A549 (cell line): ENCODE measurements at regions not wholly inside any gene's neighbourhood (a gene's known extent, or its start where the extent isn't known, plus 50 kb on each side); places are given as distances from the start of the nearest gene placed in this dataset.

Source experiments
- CHD4 ChIP-seq: fragments of 200-600 bp; sonication (generic); IDR thresholded peaks from 2 replicates; pipeline ENCODE4 v1.6.1; 2016; ENCODE audit warnings: antibody characterized with exemption, mild to moderate bottlenecking, borderline replicate concordance
- FOSB ChIP-seq: fragments of 250-450 bp; sonication (Bioruptor Pico); IDR thresholded peaks from 2 replicates; pipeline ENCODE4 v1.5.0; 2020; ENCODE audit warnings: mild to moderate bottlenecking, moderate library complexity
- HOXB13 ChIP-seq: fragments of 250-450 bp; sonication (Bioruptor Pico); IDR thresholded peaks from 2 replicates; pipeline ENCODE4 v1.5.0; 2020; ENCODE audit warnings: low read depth, mild to moderate bottlenecking, moderate library complexity
- JUN ChIP-seq, 2 experiments: fragments of >200 bp; sonication (Bioruptor Twin); formaldehyde crosslinking; IDR thresholded peaks; 2 replicates in 1 of 2; 3 replicates in 1 of 2; pipeline ENCODE4 v1.6.1; 2016 to 2017
- POLR2A ChIP-seq: IDR thresholded peaks from 2 replicates; pipeline ENCODE4 v1.6.1; 2012; ENCODE audit warnings: mild to moderate bottlenecking, low read length
- RAD21 ChIP-seq, 2 experiments: fragments of >200 bp in 1 of 2; sonication (Bioruptor Twin) in 1 of 2; formaldehyde crosslinking in 1 of 2; IDR thresholded peaks in 1 of 2; conservative IDR thresholded peaks in 1 of 2; 2 replicates in 1 of 2; 3 replicates in 1 of 2; pipeline ENCODE4 v1.6.1; 2012 to 2018; ENCODE audit warnings: inconsistent platforms in 1 of 2
- RCOR1 ChIP-seq: fragments of 150-350 bp; IDR thresholded peaks from 2 replicates; pipeline ENCODE4 v1.6.1; 2014; ENCODE audit warnings: antibody characterized with exemption, low read length, low read depth
- SMC3 ChIP-seq: fragments of >200 bp; sonication (Bioruptor Twin); formaldehyde crosslinking; IDR thresholded peaks from 3 replicates; pipeline ENCODE4 v1.6.1; 2018; ENCODE audit warnings: inconsistent platforms
- SREBF2 ChIP-seq: fragments of 450-650 bp; IDR thresholded peaks from 2 replicates; pipeline ENCODE4 v1.6.1; 2014; ENCODE audit warnings: mild to moderate bottlenecking, moderate library complexity
- TF ChIP-seq, protein P1 (sequence below): fragments of >200 bp; sonication (Bioruptor Twin); formaldehyde crosslinking; IDR thresholded peaks from 3 replicates; pipeline ENCODE4 v1.5.1; 2016
- TF ChIP-seq, protein P2 (sequence below): IDR thresholded peaks from 2 replicates; pipeline ENCODE4 v1.6.1; 2012
- TF ChIP-seq, protein P3 (sequence below): fragments of 200-600 bp; sonication (generic); IDR thresholded peaks from 2 replicates; pipeline ENCODE4 v1.6.1; 2016; ENCODE audit warnings: antibody characterized with exemption, mild to moderate bottlenecking, moderate library complexity

DNA sequence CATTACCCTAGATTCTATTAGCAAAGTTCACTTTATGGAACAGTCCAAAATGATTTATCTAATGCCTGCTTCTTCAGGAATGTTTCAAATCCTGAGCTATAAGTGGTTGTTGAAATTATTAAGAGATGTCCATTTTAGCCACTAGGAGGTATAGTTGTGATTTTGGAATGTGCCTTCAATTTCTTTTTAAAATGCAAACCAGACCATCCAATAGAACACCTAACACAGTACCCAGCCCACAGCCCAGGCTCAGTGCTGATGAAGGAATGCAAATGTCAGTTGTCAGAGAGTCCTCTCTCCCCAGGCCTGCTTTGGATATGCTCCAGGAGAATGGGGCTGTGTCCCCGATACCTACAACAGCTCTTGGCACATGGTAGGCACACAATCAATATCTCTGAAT, 85.8 kb upstream of the E2F8 start:
- no peak for TF ChIP-seq POLR2A
- no peak for TF ChIP-seq HOXB13 (CRISPR knock-in tag)
- TF ChIP-seq CHD4: no peak
- TF ChIP-seq, protein P1, sequence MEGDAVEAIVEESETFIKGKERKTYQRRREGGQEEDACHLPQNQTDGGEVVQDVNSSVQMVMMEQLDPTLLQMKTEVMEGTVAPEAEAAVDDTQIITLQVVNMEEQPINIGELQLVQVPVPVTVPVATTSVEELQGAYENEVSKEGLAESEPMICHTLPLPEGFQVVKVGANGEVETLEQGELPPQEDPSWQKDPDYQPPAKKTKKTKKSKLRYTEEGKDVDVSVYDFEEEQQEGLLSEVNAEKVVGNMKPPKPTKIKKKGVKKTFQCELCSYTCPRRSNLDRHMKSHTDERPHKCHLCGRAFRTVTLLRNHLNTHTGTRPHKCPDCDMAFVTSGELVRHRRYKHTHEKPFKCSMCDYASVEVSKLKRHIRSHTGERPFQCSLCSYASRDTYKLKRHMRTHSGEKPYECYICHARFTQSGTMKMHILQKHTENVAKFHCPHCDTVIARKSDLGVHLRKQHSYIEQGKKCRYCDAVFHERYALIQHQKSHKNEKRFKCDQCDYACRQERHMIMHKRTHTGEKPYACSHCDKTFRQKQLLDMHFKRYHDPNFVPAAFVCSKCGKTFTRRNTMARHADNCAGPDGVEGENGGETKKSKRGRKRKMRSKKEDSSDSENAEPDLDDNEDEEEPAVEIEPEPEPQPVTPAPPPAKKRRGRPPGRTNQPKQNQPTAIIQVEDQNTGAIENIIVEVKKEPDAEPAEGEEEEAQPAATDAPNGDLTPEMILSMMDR: peak; percentile 28; the same call in 2 of the 3 replicates
- TF ChIP-seq RAD21 (conservative IDR thresholded peaks at IDR 0.05 in 1 of 2, IDR thresholded peaks at IDR 0.05 in 1 of 2): peak; percentile 41 to 45
- TF ChIP-seq, protein P2, sequence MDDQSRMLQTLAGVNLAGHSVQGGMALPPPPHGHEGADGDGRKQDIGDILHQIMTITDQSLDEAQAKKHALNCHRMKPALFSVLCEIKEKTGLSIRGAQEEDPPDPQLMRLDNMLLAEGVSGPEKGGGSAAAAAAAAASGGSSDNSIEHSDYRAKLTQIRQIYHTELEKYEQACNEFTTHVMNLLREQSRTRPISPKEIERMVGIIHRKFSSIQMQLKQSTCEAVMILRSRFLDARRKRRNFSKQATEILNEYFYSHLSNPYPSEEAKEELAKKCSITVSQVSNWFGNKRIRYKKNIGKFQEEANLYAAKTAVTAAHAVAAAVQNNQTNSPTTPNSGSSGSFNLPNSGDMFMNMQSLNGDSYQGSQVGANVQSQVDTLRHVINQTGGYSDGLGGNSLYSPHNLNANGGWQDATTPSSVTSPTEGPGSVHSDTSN: no peak
- TF ChIP-seq, protein P3, sequence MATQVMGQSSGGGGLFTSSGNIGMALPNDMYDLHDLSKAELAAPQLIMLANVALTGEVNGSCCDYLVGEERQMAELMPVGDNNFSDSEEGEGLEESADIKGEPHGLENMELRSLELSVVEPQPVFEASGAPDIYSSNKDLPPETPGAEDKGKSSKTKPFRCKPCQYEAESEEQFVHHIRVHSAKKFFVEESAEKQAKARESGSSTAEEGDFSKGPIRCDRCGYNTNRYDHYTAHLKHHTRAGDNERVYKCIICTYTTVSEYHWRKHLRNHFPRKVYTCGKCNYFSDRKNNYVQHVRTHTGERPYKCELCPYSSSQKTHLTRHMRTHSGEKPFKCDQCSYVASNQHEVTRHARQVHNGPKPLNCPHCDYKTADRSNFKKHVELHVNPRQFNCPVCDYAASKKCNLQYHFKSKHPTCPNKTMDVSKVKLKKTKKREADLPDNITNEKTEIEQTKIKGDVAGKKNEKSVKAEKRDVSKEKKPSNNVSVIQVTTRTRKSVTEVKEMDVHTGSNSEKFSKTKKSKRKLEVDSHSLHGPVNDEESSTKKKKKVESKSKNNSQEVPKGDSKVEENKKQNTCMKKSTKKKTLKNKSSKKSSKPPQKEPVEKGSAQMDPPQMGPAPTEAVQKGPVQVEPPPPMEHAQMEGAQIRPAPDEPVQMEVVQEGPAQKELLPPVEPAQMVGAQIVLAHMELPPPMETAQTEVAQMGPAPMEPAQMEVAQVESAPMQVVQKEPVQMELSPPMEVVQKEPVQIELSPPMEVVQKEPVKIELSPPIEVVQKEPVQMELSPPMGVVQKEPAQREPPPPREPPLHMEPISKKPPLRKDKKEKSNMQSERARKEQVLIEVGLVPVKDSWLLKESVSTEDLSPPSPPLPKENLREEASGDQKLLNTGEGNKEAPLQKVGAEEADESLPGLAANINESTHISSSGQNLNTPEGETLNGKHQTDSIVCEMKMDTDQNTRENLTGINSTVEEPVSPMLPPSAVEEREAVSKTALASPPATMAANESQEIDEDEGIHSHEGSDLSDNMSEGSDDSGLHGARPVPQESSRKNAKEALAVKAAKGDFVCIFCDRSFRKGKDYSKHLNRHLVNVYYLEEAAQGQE: no peak
- no peak for TF ChIP-seq JUN (IDR thresholded peaks at IDR 0.05)
- no peak for TF ChIP-seq FOSB (CRISPR knock-in tag)
- TF ChIP-seq SREBF2: no peak
- TF ChIP-seq SMC3: peak; percentile 37; the same call in 2 of the 3 replicates
- TF ChIP-seq RCOR1: no peak
